Coronary artery (tissue), 2 donors: ENCODE measurements at regions not wholly inside any gene's neighbourhood (a gene's known extent, or its start where the extent isn't known, plus 50 kb on each side); places are given as distances from the start of the nearest gene placed in this dataset.

ENCODE experiments used
- DNase-seq: peaks from one replicate; pipeline ENCODE4 v3.0.0-alpha.2; 2017; ENCODE audit warnings: low spot score
- H3K27ac ChIP-seq, 2 donors: fragments of 200-600 bp; sonication (generic); one replicate each; pipeline ENCODE4 v1.5.1; 2016 to 2019
- H3K4me3 ChIP-seq: fragments of 200-600 bp; sonication (generic); 2 replicates; pipeline ENCODE4 v1.5.1; 2016; ENCODE audit warnings: mild to moderate bottlenecking, moderate library complexity
- CTCF ChIP-seq: fragments of 200-600 bp; sonication (generic); IDR thresholded peaks from one replicate; pipeline ENCODE4 v1.5.1; 2019; ENCODE audit warnings: antibody characterized with exemption

- no peak overlapping the region for H3K4me3 ChIP-seq
- H3K27ac ChIP-seq: no peak overlapping the region
- no peak for TF ChIP-seq CTCF
- no peak for DNase-seq
These were observed 163.3 kb downstream of the CRYBB2 start for GRCh38 chr22:25382762-25383161.

- TF ChIP-seq CTCF: no peak
- DNase-seq: no peak
- Histone ChIP-seq H3K4me3 (no peak overlapping the region), H3K27ac (no peak overlapping the region)
These were observed 163.9 kb downstream of the CRYBB2 start for GRCh38 chr22:25383278-25383820.

GRCh38 chr22:25383892-25384291 is 164.5 kb downstream of the CRYBB2 start:
- H3K27ac ChIP-seq: no peak overlapping the region
- no peak for DNase-seq
- no peak for TF ChIP-seq CTCF
- no peak overlapping the region for H3K4me3 ChIP-seq

- Histone ChIP-seq H3K4me3 (no peak overlapping the region), H3K27ac (no peak overlapping the region)
- TF ChIP-seq CTCF: no peak
- no peak for DNase-seq
These were observed 167.1 kb downstream of the CRYBB2 start for GRCh38 chr22:25386538-25386884.

GRCh38 chr22:25388415-25388814 is 169.0 kb downstream of the CRYBB2 start:
- H3K27ac ChIP-seq: no peak overlapping the region
- TF ChIP-seq CTCF: no peak
- no peak overlapping the region for H3K4me3 ChIP-seq
- DNase-seq: no peak

- Histone ChIP-seq H3K27ac (no peak overlapping the region), H3K4me3 (no peak overlapping the region)
- no peak for TF ChIP-seq CTCF
- DNase-seq: no peak
These were observed 169.6 kb downstream of the CRYBB2 start for GRCh38 chr22:25388866-25389540.

- no peak for TF ChIP-seq CTCF
- DNase-seq: no peak
- Histone ChIP-seq H3K4me3 (no peak overlapping the region), H3K27ac (no peak overlapping the region)
These were observed 170.1 kb downstream of the CRYBB2 start for GRCh38 chr22:25389541-25389919.
